ENCODE measurements at regions not wholly inside any gene's neighbourhood (a gene's known extent, or its start where the extent isn't known, plus 50 kb on each side); places are given as distances from the start of the nearest gene placed in this dataset.

DNA sequence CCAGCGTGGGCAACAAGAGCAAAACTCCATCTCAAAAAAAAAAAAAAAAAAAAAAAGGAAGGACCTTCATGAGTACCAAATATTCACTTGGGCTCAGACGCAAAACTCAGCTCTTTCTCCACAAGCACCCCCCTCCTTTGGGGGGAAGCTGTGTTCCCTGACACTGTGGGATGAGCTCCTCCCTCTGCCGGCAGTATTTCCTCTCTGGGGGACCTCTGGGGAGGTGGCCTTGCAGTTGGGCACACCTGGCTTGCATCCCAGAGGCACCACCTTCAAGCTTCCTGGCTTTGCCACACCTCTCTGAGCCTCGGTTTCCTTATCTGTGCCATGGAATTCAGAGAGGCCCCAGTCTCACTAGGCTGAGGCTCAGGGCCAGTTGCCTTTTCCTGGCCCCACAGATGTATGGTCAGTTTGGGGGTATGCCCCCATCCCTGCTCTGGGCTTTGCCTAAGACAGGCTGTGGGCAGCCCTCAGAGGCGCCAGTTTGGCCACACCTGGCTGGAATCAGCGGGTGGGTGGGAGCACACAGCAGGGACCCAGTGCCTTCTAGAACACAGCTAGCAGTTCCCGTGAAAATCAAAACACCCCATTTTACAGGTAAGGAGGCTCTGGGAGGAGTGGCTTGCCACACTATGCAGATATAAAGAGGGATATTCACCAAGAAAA, 157.5 kb upstream of the IER5L start:
- DNase-seq, result peak in 2 of 56 donors; percentile 19 to 26

- DNase-seq, result peak in 45 of 56 donors; percentile 25 to 78 (median 53)
Measured at GRCh38 chr9:129334105-129334935, 156.3 kb upstream of the IER5L start.

GRCh38 chr9:129333617-129334104, 155.6 kb upstream of the IER5L start:
- no peak for DNase-seq

- DNase-seq, result no peak
Measured at GRCh38 chr9:129332581-129332980, 154.5 kb upstream of the IER5L start.

GRCh38 chr9:129331772-129332500, 153.9 kb upstream of the IER5L start:
- DNase-seq, result no peak

DNA sequence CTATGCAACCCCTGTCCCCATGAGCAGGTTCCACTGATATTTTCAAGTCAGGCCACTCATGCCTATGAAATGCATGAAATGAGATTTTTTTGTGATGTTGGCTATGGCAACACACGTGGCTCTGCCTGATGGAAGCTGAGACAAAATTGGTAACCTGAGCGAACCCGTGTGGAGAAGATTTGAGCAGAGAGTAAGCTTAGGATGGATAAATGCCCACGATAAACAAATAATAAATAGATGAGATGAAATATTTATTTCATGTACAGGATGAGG, 153.4 kb upstream of the IER5L start:
- DNase-seq, result no peak

GRCh38 chr9:129330711-129331492, 152.8 kb upstream of the IER5L start:
- no peak for DNase-seq

GRCh38 chr9:129328355-129329042, 150.4 kb upstream of the IER5L start:
- DNase-seq, result no peak

GRCh38 chr9:129327552-129328328, 149.7 kb upstream of the IER5L start:
- no peak for DNase-seq

GRCh38 chr9:129326061-129327005, 148.3 kb upstream of the IER5L start:
- DNase-seq, result no peak

GRCh38 chr9:129324808-129325502, 146.9 kb upstream of the IER5L start:
- DNase-seq, result no peak

- DNase-seq, result no peak
Measured at GRCh38 chr9:129323999-129324553, 146.0 kb upstream of the IER5L start.

- DNase-seq, result no peak
Measured at GRCh38 chr9:129323376-129323998, 145.4 kb upstream of the IER5L start.

DNA sequence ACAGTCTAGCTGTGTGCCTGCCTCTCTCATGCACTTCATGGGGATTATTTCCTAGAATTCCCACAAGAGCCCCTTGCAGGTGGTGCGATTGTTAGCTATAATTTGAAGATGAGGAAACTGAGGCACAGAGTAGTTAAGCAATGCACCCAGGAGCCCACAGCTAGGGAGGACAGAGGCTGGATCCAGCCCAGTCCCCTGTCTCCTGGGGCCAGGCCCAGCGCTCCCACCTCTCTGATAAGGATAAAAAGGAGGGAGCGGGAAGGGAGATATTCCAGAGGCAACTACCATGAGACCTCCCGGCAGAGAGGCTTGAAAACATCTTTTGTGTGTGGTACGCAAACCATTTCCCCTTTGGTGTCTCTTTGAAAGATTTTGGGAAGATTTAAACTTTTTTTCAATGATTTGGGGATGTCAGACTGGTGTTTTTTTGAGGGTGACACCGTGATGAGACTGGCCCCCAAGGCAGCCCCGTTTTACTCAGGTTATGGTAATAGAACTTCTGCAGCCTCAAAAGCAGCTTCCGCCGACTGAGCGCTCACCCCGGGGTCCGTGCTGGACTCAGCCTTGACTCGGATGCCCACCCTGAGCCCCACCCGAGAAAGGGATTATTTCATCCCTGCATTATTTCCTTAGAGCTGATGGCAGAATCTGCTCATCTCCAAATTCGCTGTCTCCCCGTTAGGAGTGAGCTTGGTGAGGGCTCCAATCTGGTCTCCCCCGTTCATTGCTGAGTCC, 144.7 kb upstream of the IER5L start:
- no peak for DNase-seq

DNA sequence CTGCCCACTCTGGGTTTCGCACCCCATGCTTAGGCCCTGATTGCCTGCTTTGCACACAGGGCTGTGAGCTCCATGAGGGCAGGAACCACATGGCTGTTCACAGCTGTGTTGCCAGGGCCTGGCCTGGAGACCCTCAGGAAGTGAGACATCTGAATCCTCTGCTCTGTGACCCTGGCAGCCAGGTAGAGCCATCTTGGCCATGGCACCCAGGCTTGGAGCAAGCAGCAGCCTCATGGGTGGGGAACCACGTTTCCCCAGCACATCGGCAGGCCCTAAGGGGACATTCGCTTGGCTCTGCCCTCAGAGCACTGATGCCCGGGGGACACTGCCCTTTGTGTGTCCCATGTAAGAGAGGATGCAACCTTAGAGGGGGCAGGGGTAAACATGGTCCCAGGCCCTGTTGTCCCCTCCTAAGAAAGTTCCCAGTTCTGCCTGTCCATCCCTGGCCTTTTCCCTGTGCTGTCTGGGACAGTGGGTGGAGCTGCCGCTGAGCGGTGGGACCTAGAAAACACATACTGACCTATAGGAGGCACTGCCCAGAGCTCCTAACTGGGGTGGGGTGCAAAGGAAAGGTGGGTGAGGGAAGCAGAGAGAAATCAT, 144.1 kb upstream of the IER5L start:
- no peak for DNase-seq
